ENCODE measurements at regions not wholly inside any gene's neighbourhood (a gene's known extent, or its start where the extent isn't known, plus 50 kb on each side); places are given as distances from the start of the nearest gene placed in this dataset.

DNA sequence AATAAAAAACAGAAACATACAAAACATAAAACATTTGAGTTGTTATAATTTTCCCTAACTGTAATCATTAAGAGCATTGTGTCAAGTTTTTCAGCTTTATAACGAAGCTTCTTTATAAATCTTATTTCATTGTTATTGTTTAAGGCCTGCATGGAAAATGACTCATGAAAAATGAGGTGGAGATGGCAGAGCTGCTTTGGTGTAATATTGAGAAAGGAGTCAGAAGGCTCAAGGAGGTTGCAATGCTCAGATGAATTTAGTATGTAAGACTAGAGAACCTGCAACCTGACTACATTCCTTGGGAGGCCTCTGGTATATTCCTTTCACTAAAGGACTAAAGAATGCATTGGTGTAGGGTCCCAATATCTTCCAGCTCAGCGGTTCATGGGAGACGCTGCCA is 61.5 kb downstream of the TMEM30B start:
- TF ChIP-seq, protein P1, sequence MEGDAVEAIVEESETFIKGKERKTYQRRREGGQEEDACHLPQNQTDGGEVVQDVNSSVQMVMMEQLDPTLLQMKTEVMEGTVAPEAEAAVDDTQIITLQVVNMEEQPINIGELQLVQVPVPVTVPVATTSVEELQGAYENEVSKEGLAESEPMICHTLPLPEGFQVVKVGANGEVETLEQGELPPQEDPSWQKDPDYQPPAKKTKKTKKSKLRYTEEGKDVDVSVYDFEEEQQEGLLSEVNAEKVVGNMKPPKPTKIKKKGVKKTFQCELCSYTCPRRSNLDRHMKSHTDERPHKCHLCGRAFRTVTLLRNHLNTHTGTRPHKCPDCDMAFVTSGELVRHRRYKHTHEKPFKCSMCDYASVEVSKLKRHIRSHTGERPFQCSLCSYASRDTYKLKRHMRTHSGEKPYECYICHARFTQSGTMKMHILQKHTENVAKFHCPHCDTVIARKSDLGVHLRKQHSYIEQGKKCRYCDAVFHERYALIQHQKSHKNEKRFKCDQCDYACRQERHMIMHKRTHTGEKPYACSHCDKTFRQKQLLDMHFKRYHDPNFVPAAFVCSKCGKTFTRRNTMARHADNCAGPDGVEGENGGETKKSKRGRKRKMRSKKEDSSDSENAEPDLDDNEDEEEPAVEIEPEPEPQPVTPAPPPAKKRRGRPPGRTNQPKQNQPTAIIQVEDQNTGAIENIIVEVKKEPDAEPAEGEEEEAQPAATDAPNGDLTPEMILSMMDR (IDR thresholded peaks at IDR 0.05) = no peak
- no peak for TF ChIP-seq POLR2A (IDR thresholded peaks at IDR 0.05)
